ENCODE measurements at regions not wholly inside any gene's neighbourhood (a gene's known extent, or its start where the extent isn't known, plus 50 kb on each side); places are given as distances from the start of the nearest gene placed in this dataset.

DNA sequence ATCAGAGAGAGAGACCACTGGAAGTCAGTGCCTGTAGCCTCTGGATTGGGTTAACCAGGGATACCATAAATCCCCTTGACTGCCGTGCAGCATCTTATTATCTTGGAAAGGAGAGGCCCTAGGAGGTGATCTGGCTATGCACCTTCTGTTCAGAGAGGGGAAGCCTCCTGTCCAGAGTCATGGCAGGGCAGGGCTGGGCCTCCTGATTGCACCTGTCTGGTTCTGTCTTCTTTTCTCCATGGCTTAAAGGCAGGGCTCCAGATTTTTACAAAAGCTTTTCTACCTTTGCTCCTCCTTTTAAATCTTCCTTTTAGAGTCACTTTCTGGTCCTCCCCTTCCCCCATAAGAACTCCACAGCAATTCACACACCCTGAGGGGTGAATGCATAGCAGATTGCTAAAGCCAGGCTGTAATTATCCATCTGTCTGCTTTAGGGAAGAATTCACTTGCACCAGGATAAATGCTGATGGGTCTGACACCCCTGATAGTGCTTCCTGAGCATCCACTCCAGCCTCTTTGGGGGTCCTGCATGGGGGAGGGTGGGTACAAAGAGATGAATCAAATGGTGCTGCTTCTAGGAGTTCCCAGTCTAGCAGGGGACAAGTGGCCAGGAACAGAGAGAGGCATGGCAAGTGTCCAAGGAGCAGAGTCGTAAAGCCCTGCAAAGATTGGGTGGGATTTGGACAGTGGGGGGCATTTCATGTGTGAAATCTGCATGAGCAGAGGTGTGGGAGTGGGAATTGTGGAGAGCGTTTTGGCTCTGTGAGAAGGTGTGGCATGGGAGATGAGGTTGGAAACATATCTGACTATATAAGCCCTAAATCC is 141.3 kb upstream of the ALDH1B1 start:
- no peak for DNase-seq (ENCODE audit: low read depth)
- Histone ChIP-seq H3K27me3 (ENCODE audit: control insufficient read depth, insufficient read depth, low read length) (no peaks in the 10 kb centered on the region), H3K4me3 (ENCODE audit: low read depth, low read length) (no peak overlapping the region), H3K36me3 (ENCODE audit: control insufficient read depth, insufficient read depth, low read length) (no peaks in the 10 kb centered on the region)
- no peak for TF ChIP-seq CTCF (IDR thresholded peaks at IDR 0.05; ENCODE audit: insufficient read depth, low read length, poor library complexity, severe bottlenecking)

DNA sequence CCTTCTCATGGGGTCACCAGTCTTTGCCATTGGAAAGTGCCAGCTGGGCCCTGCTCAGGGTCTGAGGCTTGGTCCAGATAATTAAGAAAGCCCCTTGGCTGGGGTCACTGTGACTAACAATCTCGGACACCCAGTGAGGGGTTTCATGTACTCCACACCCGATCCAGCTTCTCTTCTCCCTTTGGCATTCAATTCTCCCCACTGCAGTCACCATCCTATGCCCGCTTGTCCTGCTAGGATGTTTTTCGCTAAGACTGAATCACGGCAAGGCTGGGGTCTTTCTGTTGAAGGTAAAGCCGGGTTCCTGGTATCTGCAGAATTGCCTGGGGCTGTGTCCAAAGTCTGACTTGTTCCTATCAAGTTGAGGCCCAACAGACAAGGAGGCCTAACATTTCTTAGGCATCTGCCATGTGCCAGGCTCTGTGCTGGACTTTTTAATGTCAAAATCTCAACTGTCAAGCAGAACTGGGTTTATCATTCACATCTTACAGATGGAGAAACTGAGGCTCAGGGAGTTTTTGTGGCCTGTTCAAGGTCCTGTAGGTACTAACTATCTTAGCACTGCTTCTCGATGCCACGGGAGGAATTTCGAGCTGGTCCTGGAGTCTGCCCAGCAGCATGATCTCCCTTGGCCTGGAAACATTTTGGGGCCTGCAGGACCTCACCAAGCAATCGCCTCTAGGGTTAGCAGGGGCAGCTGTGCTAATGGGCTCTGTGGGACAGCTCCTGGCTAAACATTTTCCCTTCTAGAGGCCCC is 142.0 kb upstream of the ALDH1B1 start:
- Histone ChIP-seq H3K27me3 (ENCODE audit: control insufficient read depth, insufficient read depth, low read length) (no peaks in the 10 kb centered on the region), H3K4me3 (ENCODE audit: low read depth, low read length) (no peak overlapping the region), H3K36me3 (ENCODE audit: control insufficient read depth, insufficient read depth, low read length) (no peaks in the 10 kb centered on the region)
- no peak for TF ChIP-seq CTCF (IDR thresholded peaks at IDR 0.05; ENCODE audit: insufficient read depth, low read length, poor library complexity, severe bottlenecking)
- DNase-seq (ENCODE audit: low read depth), result no peak

- TF ChIP-seq CTCF (IDR thresholded peaks at IDR 0.05; ENCODE audit: insufficient read depth, low read length, poor library complexity, severe bottlenecking), result no peak
- Histone ChIP-seq H3K36me3 (ENCODE audit: control insufficient read depth, insufficient read depth, low read length) (no peaks in the 10 kb centered on the region), H3K4me3 (ENCODE audit: low read depth, low read length) (no peak overlapping the region), H3K27me3 (ENCODE audit: control insufficient read depth, insufficient read depth, low read length) (no peaks in the 10 kb centered on the region)
- no peak for DNase-seq (ENCODE audit: low read depth)
Observed at GRCh38 chr9:38249587-38250210, 142.8 kb upstream of the ALDH1B1 start.

- Histone ChIP-seq H3K36me3 (ENCODE audit: control insufficient read depth, insufficient read depth, low read length) (no peaks in the 10 kb centered on the region), H3K27me3 (ENCODE audit: control insufficient read depth, insufficient read depth, low read length) (no peaks in the 10 kb centered on the region), H3K4me3 (ENCODE audit: low read depth, low read length) (no peak overlapping the region)
- no peak for TF ChIP-seq CTCF (IDR thresholded peaks at IDR 0.05; ENCODE audit: insufficient read depth, low read length, poor library complexity, severe bottlenecking)
- no peak for DNase-seq (ENCODE audit: low read depth)
Observed at GRCh38 chr9:38249049-38249448, 143.5 kb upstream of the ALDH1B1 start.

DNA sequence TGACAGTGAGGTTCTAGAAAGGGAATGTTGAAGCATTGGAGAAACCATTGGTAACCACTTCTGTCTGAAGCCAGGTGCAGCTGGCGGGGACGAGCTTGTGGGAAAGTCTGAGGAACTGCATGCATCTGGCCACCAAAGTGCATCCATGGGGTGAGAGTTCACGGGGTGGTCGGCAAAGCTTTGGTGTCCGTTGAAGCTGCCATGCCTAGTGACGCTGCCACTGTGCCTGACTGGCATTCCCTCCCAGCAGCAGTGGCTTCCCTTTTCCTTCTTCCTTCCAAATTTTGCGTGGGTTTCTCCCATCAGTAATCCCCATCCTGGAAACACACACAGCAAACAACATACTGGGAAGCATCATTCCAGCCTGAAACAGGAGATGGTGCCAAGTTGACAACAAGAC is 145.7 kb upstream of the ALDH1B1 start:
- H3K4me3 ChIP-seq (ENCODE audit: low read depth, low read length), result no peak overlapping the region
- no peak for DNase-seq (ENCODE audit: low read depth)
- no peak for TF ChIP-seq CTCF (IDR thresholded peaks at IDR 0.05; ENCODE audit: insufficient read depth, low read length, poor library complexity, severe bottlenecking)

More for the DNA sequence above, 145.7 kb upstream of the ALDH1B1 start:
- Histone ChIP-seq H3K36me3 (ENCODE audit: control insufficient read depth, insufficient read depth, low read length) (no peaks in the 10 kb centered on the region), H3K27me3 (ENCODE audit: control insufficient read depth, insufficient read depth, low read length) (no peaks in the 10 kb centered on the region)
